Natural killer cell (primary cell): ENCODE measurements at regions not wholly inside any gene's neighbourhood (a gene's known extent, or its start where the extent isn't known, plus 50 kb on each side); places are given as distances from the start of the nearest gene placed in this dataset.
"Not testable (repeated sequence)": the region's sequence is repeated elsewhere in the genome, so short reads cannot be mapped to it uniquely, and the experiment has no call there.

Experiments used
- ATAC-seq, 3 donors: fragments of 150-1000 bp in 2 of 3; fragments of 200-7000 bp in 1 of 3; cut with Tn5 transposase; 1 replicate in 1 of 3; 2 replicates in 2 of 3; pipeline ENCODE4 v1.10.0; 2021; ENCODE audit warnings: mild to moderate bottlenecking in 2 of 3, moderate library complexity in 2 of 3
- DNase-seq, 2 donors: peaks; one replicate each; pipeline versions ENCODE4 v3.0.0 to v3.0.0-alpha.2; 2013 to 2021; ENCODE audit warnings: mixed read lengths in 1 of 2
- H3K27ac ChIP-seq: one replicate; pipeline ENCODE4 v1.5.1; 2013; ENCODE audit warnings: mild to moderate bottlenecking, low read length
- H3K27me3 ChIP-seq: one replicate; pipeline ENCODE4 v1.6.1; 2013; ENCODE audit warnings: low read length; ENCODE audit not compliant: control insufficient read depth, insufficient read depth
- H3K36me3 ChIP-seq: one replicate; pipeline ENCODE4 v1.6.1; 2013; ENCODE audit warnings: low read length; ENCODE audit not compliant: control insufficient read depth, insufficient read depth
- H3K4me1 ChIP-seq: one replicate; pipeline ENCODE4 v1.6.1; 2013; ENCODE audit warnings: low read length; ENCODE audit not compliant: control insufficient read depth, insufficient read depth
- H3K4me3 ChIP-seq: one replicate; pipeline ENCODE4 v1.5.1; 2013; ENCODE audit warnings: low read length
- H3K9me3 ChIP-seq: one replicate; pipeline ENCODE4 v1.6.1; 2013; ENCODE audit warnings: low read length; ENCODE audit not compliant: control insufficient read depth, insufficient read depth
- H3K27ac Mint-ChIP-seq, 2 donors: one replicate each; pipeline ENCODE4 v1.8.0; 2022; ENCODE audit warnings: mild to moderate bottlenecking in 2 of 2, mixed read lengths in 2 of 2, moderate library complexity in 1 of 2
- H3K27me3 Mint-ChIP-seq, 2 donors: one replicate each; pipeline ENCODE4 v1.8.0; 2022; ENCODE audit warnings: low read depth in 2 of 2, mixed read lengths in 2 of 2
- H3K36me3 Mint-ChIP-seq: one replicate; pipeline ENCODE4 v1.8.0; 2022; ENCODE audit warnings: mixed read lengths
- H3K4me1 Mint-ChIP-seq, 2 donors: one replicate each; pipeline ENCODE4 v1.8.0; 2022; ENCODE audit warnings: mixed read lengths in 2 of 2
- H3K4me3 Mint-ChIP-seq: one replicate; pipeline ENCODE4 v1.8.0; 2022; ENCODE audit warnings: mild to moderate bottlenecking, moderate library complexity, mixed read lengths
- H3K9me3 Mint-ChIP-seq, 2 donors: one replicate each; pipeline ENCODE4 v1.8.0; 2022; ENCODE audit warnings: mixed read lengths in 2 of 2
- WGBS: methylation state at CpG from one replicate; pipeline ENCODE4 v1.1.7; 2013; ENCODE audit warnings: missing lambda C conversion rate; ENCODE audit not compliant: insufficient coverage; 5-methylcytosine and 5-hydroxymethylcytosine counted together
- intact Hi-C: fragments of 100-400 bp; cut with micrococcal nuclease; formaldehyde crosslinking; loops from one replicate; pipeline ENCODE4 v1.14.2; 2022
- TF ChIP-seq, protein P1 (sequence below): fragments of 200-600 bp; IDR thresholded peaks from one replicate; pipeline ENCODE4 v1.8.0; 2022; ENCODE audit warnings: antibody characterized with exemption

DNA sequence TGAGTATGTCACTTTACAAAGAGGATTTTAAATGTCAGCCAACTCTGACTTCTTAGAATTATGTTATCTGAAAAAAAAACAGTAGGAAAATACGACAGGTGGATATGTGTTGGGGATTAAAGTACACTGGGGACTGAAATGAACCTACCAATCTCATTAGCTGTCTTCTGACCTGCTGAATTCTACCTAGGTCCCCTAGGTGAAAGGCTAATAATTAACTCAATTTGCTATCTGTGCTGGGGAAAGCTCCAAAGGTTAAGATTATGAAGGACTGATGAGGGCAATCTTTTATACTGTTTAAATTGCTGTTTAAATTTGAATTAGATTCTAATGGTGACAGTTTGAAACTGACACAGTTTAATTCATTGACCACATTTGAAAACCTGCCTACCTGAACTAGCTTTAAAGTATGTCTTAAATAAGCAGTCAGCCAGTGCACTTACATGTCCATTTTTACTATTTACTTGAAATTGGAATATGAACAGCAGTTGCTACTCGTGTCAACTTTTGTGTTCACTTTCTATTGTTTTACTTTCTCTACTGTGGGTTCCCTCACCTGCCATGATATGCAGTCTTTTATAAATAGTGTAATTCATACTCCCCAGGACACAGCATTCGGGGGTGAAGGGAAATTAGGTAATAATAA is 977.3 kb downstream of the C4orf33 start:
- no peak overlapping the region for H3K27ac Mint-ChIP-seq
- no peaks in the 10 kb centered on the region for H3K36me3 ChIP-seq
- H3K27me3 ChIP-seq, result no peaks in the 10 kb centered on the region
- ATAC-seq, result no peak
- H3K9me3 ChIP-seq, result peaks cover 3% of the 10 kb centered on the region
- 71% methylated on average over 1 of the region's 3 CpGs for WGBS
- no peak overlapping the region for H3K4me3 Mint-ChIP-seq
- H3K4me3 ChIP-seq, result no peak overlapping the region
- TF ChIP-seq, protein P1, sequence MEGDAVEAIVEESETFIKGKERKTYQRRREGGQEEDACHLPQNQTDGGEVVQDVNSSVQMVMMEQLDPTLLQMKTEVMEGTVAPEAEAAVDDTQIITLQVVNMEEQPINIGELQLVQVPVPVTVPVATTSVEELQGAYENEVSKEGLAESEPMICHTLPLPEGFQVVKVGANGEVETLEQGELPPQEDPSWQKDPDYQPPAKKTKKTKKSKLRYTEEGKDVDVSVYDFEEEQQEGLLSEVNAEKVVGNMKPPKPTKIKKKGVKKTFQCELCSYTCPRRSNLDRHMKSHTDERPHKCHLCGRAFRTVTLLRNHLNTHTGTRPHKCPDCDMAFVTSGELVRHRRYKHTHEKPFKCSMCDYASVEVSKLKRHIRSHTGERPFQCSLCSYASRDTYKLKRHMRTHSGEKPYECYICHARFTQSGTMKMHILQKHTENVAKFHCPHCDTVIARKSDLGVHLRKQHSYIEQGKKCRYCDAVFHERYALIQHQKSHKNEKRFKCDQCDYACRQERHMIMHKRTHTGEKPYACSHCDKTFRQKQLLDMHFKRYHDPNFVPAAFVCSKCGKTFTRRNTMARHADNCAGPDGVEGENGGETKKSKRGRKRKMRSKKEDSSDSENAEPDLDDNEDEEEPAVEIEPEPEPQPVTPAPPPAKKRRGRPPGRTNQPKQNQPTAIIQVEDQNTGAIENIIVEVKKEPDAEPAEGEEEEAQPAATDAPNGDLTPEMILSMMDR, result no peak
- intact Hi-C loops, result no loop called here
- H3K9me3 Mint-ChIP-seq, result peaks cover 9 to 11% of the 10 kb centered on the region in 2 donors
- no peaks in the 10 kb centered on the region for H3K4me1 Mint-ChIP-seq
- H3K27me3 Mint-ChIP-seq, result no peaks in the 10 kb centered on the region
- no peaks in the 10 kb centered on the region for H3K36me3 Mint-ChIP-seq
- no peak overlapping the region for H3K27ac ChIP-seq
- DNase-seq, result no peak
- H3K4me1 ChIP-seq, result no peaks in the 10 kb centered on the region

DNA sequence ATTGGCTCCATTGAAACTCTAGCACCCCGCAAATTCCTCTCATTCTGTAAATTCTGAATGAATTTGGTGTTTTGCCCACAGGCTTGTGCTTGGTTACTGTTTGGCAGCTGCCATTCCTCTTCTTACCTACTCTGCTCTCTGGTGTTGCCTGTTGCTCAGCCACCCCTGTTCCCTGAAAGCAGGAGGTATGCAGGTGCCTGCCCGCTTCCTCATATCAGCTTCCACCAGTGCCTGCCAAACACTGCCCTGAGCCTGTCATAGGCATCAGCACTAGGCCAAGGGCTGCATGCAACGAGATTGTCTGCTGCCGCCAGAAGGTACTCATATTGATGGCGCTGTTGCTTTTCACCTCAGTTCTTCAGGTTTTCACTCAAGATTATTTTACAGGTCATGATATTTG is 978.1 kb downstream of the C4orf33 start:
- Mint-ChIP-seq H3K27me3 (no peaks in the 10 kb centered on the region), H3K4me3 (no peak overlapping the region), H3K36me3 (no peaks in the 10 kb centered on the region), H3K27ac (no peak overlapping the region), H3K9me3 (peaks cover 9 to 11% of the 10 kb centered on the region in 2 donors), H3K4me1 (no peaks in the 10 kb centered on the region)
- intact Hi-C loops, result no loop called here
- TF ChIP-seq, protein P1, result no peak
- 89% methylated on average over 5 of the region's 5 CpGs for WGBS
- Histone ChIP-seq H3K4me3 (no peak overlapping the region), H3K4me1 (no peaks in the 10 kb centered on the region), H3K27me3 (no peaks in the 10 kb centered on the region), H3K27ac (no peak overlapping the region), H3K36me3 (no peaks in the 10 kb centered on the region), H3K9me3 (peaks cover 3% of the 10 kb centered on the region)
- DNase-seq (no peak), ATAC-seq (no peak)

DNA sequence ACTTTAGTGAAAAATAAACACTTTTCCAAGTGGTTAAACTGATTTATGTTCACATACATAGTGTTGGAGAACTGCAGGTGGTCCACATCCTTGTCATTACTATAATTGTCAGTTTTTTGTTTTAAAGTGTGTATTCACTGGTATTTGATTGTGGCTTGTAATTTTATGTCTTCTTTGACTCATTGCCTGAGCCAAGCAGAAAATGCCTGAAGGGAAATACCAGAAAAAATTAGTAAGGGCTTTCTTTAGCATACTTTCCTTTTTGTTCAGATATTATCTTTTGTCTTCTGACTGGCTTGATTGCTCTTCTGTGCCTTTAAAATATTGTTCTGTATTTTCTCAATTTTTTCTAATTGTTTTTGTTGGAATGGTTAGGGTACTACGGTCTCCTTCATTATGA is 981.3 kb downstream of the C4orf33 start:
- no CpG with 5 or more reads among the region's 1 CpG for WGBS
- TF ChIP-seq, protein P1, result no peak
- H3K4me3 ChIP-seq, result no peak overlapping the region

DNA sequence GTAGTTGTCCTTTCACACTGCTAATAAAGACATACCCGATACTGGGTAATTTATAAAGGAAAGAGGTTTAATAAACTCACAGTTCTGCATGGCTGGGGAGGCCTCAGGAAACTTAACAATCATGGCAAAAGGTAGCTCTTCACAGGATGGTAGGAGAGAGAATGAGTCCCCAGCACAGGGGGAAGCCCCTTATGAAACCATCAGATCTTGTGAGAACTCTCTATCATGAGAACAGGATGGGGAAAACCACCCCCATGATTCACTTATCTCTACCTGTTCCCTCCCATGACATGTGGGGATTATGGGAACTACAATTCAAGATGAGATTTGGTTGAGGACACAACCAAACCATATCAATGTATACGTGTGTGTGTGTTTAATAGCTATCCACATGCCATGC is 983.1 kb downstream of the C4orf33 start:
- H3K27me3 Mint-ChIP-seq, H3K4me1 Mint-ChIP-seq, H3K27ac Mint-ChIP-seq, H3K4me1 ChIP-seq, intact Hi-C loops, H3K9me3 ChIP-seq, ATAC-seq, H3K27ac ChIP-seq, H3K27me3 ChIP-seq, H3K4me3 Mint-ChIP-seq, H3K36me3 Mint-ChIP-seq, H3K36me3 ChIP-seq, H3K4me3 ChIP-seq, DNase-seq: not testable (repeated sequence)
- 90% methylated on average over 1 of the region's 2 CpGs for WGBS
- peaks cover 13 to 14% of the 10 kb centered on the region in 2 donors for H3K9me3 Mint-ChIP-seq

More for the DNA sequence above, 981.3 kb downstream of the C4orf33 start:
- Mint-ChIP-seq H3K27ac (no peak overlapping the region), H3K4me3 (no peak overlapping the region), H3K36me3 (no peaks in the 10 kb centered on the region), H3K9me3 (peaks cover 10 to 14% of the 10 kb centered on the region in 2 donors), H3K4me1 (no peaks in the 10 kb centered on the region), H3K27me3 (no peaks in the 10 kb centered on the region)
- ATAC-seq (no peak), DNase-seq (no peak)
- Histone ChIP-seq H3K27me3 (no peaks in the 10 kb centered on the region), H3K27ac (no peak overlapping the region), H3K4me1 (no peaks in the 10 kb centered on the region), H3K9me3 (no peaks in the 10 kb centered on the region), H3K36me3 (no peaks in the 10 kb centered on the region)
- intact Hi-C loops, result no loop called here
